SIG-M5 (cell line): ENCODE measurements at regions not wholly inside any gene's neighbourhood (a gene's known extent, or its start where the extent isn't known, plus 50 kb on each side); places are given as distances from the start of the nearest gene placed in this dataset.
"Not testable (repeated sequence)": the region's sequence is repeated elsewhere in the genome, so short reads cannot be mapped to it uniquely, and the experiment has no call there.

Experiments
- DNase-seq: peaks from one replicate; lab custom pipeline; 2025; lab: John Stamatoyannopoulos, UW

DNA sequence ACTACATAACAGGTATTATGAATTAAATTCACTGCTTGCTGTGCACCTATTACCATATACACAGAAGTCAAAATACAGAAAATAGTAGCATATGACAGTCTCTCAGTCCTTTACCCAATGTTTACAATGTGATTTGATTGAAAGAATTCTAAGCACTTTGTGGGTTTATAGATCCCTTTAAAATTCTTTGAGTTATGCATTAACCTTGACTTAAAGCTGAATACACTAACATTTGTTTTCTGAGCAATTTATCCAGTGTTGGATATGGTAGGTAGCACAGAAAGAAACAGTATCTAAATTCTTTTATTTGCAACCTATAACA, 230.8 kb upstream of the DDI1 start:
- no peak for DNase-seq

DNA sequence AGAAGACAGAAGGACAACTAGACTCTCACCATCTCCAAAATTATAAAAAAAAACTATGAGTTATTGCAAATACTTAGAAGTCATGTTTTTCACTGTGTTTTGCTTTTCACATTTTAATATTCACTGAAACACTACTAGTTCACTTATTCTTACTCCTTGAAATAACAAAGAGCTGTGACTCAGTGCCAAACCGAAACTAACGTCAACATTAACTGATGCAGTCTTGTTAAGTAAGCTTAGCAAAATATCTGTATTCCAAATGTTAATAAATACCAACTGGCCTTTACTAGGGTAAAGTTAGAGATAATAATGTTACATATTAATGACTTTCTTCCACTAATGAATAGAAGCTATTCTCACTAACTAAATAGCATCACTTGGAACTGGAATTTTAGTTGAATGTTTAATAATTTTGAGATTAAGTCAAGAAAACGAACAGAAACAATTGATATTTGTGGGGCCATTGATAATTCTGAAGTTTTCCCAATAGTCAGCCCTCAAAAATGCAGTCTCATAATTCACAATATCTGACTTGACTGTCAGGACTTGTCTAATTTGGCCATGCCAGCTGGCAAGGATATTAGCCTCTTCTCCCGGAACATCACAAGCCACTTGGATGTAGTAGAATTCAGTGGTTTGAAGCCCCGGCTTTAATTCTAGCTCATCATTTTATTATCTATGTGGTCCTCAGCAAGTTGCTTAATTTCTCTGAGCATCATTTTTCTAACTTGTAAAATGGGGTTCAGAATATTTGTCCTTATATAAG, 230.1 kb upstream of the DDI1 start:
- no peak for DNase-seq

DNA sequence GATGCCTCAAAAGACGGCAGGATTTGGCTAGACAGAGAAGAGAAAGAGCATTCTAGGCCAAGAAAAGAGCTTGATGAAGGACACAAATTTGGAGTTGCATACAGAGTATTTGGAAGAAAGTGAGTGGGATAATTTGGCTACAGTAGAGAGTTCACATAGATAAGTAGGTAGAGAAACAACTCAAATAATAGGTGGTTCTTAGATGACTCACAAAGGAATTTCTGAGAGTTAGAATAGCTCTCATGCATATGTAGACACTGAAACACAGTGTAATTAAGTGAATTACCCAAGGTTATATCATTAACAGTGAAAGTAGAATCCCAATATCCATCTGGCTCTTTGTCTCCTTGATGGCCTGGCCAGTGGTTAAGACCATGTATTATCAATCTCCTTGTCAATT, 228.6 kb upstream of the DDI1 start:
- no peak for DNase-seq

DNA sequence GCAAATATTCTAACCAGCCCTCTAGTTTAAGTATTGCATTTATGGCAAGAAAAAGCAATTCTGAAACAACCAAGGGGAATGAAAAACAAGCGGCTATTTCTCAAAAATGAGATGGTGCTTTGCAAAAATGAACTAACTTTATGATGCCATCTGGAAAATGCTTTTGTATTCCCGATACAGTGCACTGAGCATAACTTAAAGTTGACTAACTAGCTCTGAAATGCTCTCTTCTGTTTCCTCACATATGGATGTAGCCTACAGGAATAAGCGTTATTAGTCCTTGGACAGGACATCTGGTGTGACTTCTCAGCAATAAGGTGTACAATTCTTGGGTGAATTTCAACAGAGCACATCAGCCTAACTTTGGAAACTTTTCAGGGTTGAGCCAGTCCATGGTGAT, 228.2 kb upstream of the DDI1 start:
- DNase-seq, result no peak

DNA sequence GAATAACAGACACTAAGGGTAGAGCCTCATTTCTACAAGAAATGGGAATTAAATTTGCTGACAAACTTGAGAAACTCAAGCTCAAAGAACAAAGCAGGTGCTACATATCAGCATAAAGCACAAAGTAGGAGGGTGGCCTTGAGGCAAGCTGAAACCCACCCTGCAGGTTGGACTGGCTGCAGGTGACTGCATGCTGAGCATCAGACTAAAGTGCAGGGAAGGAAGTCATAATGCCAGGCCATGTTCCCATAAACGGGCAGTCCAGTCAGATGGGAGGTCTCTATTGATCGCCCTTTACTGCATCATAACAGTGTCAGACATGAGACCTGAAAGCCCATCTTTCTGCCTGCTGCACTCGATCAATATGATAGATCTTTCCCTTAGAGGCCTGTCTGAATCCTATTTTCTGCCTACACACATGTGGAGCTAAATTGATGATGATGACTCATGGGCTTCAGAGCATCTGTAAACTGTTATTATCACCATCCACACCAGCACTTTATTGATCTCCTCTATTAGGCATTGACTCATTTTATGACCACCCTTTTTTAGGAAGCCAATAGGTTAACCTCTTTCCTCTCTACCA, 224.5 kb upstream of the DDI1 start:
- no peak for DNase-seq

DNA sequence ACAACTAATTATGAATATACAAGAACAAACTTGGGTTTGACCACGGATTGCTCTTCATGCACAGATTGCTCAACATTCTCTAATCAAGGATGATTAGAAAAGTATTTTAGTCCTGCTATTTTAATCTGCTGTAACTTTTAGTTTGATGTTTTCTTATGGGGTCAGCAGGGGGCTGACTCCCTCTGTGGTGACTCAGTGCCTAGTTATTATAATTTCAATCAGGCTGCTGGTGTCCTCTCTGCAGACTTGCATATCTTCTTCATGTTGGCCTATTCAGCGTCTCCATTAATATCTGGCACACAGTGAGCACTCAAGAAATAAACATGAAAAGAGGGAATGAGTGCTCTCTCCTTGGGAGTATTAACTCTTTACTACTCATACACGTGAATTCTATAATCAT, 223.8 kb upstream of the DDI1 start:
- no peak for DNase-seq

- not testable (repeated sequence) for DNase-seq
Measured at GRCh38 chr11:103820345-103820744, 216.1 kb upstream of the DDI1 start.

DNA sequence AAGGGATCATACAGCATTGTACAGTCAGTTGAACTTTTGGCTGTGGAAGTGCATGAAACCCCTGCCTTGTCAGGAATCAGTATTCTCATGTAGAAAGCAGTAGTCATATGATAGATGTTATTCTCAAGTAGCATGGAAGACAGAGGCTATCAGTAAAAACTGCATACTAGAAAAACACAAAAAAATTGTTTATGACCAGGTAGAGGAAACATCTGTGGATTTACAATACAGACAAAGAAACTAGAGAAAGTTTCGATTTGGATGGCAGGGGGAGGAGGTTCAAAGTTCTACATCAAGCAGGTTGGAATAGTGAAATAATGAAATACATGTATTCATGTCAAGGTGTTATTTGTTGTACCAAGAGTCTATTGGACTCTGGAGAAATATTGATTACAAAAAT, 212.3 kb upstream of the DDI1 start:
- no peak for DNase-seq

DNA sequence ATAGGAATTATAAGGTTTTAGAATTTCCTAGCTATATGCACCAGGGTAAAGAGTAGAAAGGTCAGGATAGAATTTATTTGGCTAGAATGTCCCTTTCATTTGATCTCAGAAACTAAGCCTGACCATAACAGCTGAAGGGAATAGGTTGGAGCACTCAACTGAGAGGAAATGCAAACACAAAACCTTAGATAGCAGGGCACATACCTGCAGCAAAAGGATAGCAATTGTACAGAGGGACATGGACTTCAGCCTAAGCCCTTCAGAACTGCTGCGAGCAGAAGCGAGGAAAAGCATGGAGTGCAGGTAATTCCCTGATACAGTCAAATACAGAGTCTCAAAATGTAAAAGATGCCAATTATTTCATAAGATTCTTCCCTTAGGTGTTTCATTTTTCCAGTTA, 211.0 kb upstream of the DDI1 start:
- no peak for DNase-seq

GRCh38 chr11:103826856-103827255, 209.6 kb upstream of the DDI1 start:
- DNase-seq, result no peak

DNA sequence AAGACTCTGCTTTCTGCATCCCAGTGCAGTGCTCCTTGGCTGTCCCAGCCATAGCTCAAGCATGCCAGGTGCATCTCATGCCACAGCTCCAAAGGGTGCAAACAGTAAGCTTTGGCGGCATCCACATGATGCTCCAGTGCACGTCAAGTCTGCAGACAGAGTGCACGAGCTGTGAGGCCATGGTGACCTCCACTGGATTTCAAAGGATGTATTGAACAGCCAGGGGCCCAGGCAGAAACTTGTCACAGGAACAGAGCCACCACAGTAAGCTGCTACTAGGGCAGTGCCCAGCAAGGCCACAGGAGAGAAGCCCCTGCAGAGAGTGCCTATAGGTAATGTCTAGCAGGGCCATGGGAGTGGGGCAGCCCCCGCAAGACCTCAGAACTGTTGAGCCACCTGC, 206.8 kb upstream of the DDI1 start:
- no peak for DNase-seq

- no peak for DNase-seq
Measured at GRCh38 chr11:103830205-103830604, 206.2 kb upstream of the DDI1 start.

- no peak for DNase-seq
Measured at GRCh38 chr11:103832762-103833161, 203.7 kb upstream of the DDI1 start.

DNA sequence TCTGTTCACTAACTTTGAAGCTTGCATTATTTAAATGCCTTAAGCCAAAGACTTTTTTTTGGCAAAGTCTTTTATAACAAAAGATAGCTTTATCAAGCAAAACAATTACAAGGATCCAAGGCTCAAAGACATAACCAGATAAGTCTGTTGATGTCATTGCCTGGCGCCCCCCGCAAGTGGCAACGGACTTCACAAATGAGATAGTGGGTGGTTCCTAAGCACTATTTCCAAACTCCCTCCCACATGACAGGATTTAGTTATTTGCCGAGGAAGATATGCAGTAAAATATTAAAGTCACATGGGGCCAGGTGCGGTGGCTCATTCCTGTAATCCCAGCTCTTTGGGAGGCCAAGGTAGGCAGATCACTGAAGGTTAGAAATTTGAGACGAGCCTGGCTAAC, 194.2 kb upstream of the DDI1 start:
- no peak for DNase-seq

- no peak for DNase-seq
Measured at GRCh38 chr11:103842795-103843194, 193.6 kb upstream of the DDI1 start.

DNA sequence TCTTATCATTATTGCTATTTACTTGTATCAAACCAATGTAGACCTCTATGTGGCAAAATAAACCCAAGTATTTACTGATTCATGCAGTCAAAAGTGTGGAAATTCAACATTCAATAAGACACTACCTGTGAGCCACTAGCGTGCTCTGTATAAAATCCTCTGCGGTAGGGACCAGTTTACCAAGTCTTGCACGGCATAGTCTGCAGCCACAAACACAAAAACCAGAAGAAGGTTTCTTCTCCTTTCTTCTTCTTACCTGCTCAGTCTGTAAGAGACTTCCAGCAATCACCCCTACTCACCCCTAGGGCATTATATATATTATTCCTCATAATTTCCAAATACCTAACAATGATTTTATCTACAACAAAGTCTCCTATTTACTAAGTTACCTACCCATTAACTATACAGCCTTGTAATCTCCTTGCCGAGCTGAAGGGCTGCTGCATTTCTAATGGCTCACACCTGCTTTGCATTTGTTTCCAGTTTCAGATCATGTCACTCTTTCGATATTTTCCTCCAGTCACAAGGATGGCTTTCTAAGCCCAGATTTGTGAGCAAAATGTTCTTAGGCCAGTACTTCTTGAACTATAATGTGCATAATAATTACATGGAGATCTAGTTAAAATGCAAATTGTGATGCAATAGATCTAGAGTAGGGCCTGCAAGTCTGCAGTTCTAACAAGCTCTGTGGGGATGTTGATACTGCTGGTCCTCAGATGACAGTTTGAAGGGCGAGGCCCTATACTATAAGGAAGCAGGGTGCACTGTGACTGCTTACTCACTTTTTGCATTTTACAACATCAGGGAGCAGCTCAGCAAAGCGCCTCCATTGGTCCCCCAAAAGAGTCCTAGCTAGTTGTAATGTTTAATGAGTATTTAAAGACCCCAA, 191.9 kb upstream of the DDI1 start:
- no peak for DNase-seq

DNA sequence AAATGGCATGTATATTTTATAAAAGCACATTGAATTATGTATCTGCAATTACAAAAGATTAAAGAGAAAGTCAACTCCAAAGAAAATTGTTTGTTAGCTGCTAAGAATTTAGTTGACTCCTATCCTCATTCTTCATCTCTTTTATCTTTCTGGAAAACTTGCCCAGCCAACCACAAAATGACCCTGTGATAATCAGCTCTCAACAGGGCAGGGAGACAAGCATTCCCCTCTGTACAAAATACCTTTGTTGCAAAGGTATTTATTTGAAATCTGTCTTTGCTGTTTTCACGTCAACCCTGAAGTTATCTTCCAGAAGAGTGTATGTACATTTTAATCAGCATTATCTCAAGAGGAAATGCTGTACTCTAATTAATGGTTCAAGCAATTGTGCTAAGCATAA, 191.1 kb upstream of the DDI1 start:
- DNase-seq, result no peak

DNA sequence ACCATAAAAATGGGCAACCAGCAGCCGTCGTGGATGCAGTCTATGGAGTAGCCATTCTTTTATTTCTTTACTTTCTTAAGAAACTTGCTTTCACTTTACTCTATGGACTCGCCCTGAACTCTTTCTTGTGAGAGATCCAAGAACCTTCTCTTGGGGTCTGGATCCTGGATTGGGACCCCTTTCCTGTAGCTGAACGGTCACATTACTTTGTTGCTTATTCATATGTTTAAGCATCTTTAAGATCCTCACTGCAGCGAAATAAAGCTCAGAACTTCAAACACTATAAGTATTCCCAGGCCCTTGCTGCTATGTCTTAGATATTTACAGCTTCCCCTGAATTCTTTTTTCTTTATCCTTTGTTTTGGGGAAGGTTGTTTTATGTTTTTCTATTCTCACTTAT, 187.8 kb upstream of the DDI1 start:
- DNase-seq, result no peak

- no peak for DNase-seq
Measured at GRCh38 chr11:103849366-103849765, 187.1 kb upstream of the DDI1 start.

- no peak for DNase-seq
Measured at GRCh38 chr11:103850419-103851165, 185.8 kb upstream of the DDI1 start.

DNA sequence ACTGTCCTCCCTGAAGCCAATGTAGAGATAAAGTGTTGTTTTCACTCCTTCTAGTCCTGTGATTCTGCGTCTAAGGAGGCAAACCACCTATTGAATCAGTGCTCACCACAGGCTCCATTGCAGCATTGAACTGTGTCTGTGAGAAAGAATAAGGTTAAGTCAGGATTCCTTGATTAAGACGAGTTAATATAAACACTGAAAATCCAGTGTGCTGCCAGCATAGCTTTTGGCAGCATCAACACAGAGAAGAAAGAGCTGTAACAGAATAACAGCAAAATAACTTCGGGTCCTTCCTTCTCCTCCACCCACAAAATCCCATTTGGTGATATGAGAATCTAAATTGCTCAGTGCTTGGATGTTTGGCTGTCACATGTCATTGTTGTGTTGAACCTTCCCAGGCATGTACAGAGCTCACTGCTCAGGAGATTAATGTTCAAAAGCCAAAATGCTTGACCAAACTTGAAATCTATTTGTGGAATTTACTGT, 185.2 kb upstream of the DDI1 start:
- no peak for DNase-seq
